ENCODE measurements at regions not wholly inside any gene's neighbourhood (a gene's known extent, or its start where the extent isn't known, plus 50 kb on each side); places are given as distances from the start of the nearest gene placed in this dataset.
"Not testable (repeated sequence)": the region's sequence is repeated elsewhere in the genome, so short reads cannot be mapped to it uniquely, and the experiment has no call there.

DNA sequence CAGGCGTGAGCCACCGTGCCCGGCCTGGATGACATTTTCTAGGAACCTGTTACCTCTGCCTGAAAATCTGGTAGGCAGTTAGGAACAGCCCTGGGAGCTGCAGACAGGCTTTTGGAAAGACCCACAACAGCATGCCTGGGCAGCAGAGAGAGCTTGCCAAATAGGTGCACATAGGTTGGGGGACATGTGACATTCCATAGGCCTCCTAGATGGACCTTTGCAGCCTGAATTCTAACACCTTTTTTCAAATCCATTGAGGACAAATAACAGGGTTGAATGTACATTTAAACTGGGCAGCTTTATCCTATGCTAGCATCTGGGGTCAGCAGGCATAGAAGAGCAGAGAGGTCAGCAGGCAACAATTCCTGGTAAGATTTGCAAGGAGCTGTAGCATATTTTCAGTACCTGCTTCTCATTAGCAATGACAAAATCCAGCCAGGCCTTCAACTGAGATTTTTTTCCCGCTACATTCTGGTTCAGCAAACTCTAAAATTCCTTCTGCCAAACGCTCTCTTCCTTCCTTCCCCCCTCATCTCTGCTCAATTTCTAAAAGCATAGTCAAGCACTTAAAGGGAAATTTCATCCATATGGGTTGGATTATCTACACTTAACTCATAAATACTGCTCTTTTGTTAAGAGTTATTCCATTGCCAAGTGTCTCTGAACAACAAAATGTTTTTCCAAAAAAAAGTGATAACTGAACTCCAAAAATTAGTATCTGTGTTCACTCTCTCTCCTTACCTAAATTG is 75.2 kb downstream of the SOWAHC start:
- DNase-seq (ENCODE audit: low read depth, low spot score) = no peak
- in situ Hi-C loops (cut with HindIII; ENCODE audit: low pct_unique_long_range_greater_than_20kb, low sequenced_read_pairs) = no loop called here

DNA sequence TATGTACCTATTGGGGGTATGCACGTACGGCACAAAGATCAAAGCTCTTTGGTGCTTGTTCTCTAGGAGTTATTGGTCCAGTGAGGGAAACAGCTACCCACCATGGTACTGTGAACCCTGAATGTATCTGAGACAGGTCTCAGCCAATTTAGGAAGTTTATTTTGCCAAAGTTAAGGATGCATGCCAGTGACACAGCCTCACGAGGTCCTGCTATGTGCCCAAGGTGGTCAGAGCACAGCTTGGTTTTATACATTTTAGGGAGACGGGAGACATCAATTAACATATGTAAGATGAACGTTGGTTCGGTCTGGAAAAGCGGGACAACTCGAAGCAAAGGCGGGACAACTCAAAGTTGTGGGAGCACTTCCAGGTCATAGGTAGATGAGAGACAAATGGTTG is 75.8 kb downstream of the SOWAHC start:
- no peak for DNase-seq (ENCODE audit: low read depth, low spot score)
- in situ Hi-C loops (cut with HindIII; ENCODE audit: low pct_unique_long_range_greater_than_20kb, low sequenced_read_pairs) = no loop called here

- no peak for DNase-seq (ENCODE audit: low read depth, low spot score)
Measured at GRCh38 chr2:109690457-109690821, 76.3 kb downstream of the SOWAHC start.

DNA sequence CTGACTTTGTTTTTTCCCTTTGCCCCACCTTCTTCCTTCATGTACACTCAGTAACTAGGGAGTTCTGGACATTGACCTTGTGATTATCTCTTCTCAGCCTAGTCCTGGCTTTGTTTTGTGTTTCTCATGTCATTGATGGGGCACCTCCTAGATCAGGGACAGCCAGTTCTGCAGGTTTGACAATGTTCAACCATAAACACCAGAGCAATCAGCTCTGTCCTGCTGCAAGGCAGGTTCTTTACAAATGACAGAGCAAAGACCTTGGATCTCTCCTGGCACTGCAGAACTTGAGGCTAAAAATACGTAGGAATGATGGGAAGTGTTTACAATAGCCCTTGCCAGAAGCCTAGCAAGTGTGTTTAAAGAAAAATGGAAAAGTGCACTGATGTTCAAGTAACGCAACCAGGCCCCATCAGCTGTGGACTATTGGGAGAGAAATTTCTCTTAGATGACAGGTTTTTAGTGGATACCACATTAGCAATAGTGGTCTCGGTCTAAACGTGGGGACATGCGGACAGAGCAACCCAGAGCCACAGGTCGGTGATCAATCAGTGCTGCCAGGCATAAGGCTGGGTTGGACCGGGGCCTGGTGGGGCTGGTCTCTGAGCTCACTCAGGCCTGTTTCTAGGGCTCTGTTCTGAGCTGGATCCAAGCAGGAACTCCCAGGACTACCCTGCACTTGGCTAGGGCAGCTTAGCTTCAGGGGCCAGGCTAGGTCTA is 76.8 kb downstream of the SOWAHC start:
- in situ Hi-C loops (cut with HindIII; ENCODE audit: low pct_unique_long_range_greater_than_20kb, low sequenced_read_pairs) = no loop called here
- DNase-seq (ENCODE audit: low read depth, low spot score) = no peak

More at GRCh38 chr2:109690457-109690821, 76.3 kb downstream of the SOWAHC start:
- in situ Hi-C loops (cut with HindIII; ENCODE audit: low pct_unique_long_range_greater_than_20kb, low sequenced_read_pairs) = no loop called here

GRCh38 chr2:109692013-109692743 is 78.0 kb downstream of the SOWAHC start:
- DNase-seq (ENCODE audit: low read depth, low spot score) = no peak
- in situ Hi-C loops (cut with HindIII; ENCODE audit: low pct_unique_long_range_greater_than_20kb, low sequenced_read_pairs) = no loop called here

DNA sequence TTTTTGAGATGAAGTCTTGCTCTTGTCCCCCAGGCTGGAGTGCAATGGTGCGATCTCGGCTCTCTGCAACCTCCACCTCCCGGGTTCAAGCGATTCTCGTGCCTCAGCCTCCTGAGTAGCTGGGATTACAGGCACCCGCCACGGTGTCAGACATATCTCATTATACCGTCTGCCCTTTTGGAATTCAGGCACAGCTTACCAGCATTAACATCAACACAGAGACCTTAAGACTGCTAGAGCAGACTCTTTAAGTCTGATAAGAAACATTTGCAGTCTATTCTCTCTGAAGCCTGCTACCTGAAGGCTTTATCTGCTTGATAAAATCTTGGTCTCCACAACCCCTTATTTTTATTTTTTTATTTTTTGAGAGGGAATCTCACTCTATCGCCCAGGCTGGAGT is 78.7 kb downstream of the SOWAHC start:
- DNase-seq (ENCODE audit: low read depth, low spot score); in situ Hi-C loops (cut with HindIII; ENCODE audit: low pct_unique_long_range_greater_than_20kb, low sequenced_read_pairs): not testable (repeated sequence)

DNA sequence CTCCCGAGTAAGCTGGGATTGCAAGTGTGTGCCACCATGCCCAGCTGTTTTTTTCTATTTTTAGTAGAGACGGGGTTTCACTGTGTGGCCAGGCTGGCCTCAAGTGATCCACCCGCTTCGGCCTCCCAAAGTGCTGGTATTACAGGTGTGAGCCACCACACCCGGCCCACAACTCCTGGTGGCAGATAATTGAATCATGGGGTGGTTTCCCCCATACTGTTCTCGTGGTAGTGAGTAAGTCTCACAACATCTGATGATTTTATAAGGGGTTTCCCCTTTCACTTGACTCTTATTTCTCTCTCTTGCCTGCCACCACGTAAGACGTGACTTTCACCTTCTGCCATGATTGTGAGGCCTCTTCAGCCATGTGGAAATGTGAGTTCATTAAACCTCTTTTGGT is 79.1 kb downstream of the SOWAHC start:
- in situ Hi-C loops (cut with HindIII; ENCODE audit: low pct_unique_long_range_greater_than_20kb, low sequenced_read_pairs) = not testable (repeated sequence)

GRCh38 chr2:109694190-109694589 is 80.0 kb downstream of the SOWAHC start:
- in situ Hi-C loops (cut with HindIII; ENCODE audit: low pct_unique_long_range_greater_than_20kb, low sequenced_read_pairs) = no loop called here
- no peak for DNase-seq (ENCODE audit: low read depth, low spot score)

More for the DNA sequence above, 79.1 kb downstream of the SOWAHC start:
- DNase-seq (ENCODE audit: low read depth, low spot score) = not testable (repeated sequence)

DNA sequence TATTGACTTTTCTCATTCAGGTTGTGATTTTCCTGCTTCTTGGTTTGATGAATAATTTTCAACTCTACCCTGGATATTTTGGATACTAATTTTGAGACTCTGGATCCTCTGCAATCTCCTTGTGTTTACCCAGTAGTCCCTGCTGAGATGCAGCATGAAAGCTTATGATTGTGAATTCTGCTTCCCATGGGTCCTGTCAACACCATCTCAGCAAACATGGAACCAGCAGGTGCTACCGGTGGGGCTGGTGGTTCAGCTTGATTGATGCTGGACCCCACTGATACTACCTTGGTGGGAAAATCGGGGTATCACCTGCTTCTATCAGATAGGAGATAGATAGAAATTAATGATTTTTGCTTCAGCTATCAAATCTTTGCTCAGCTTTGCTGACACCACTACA is 81.1 kb downstream of the SOWAHC start:
- no peak for DNase-seq (ENCODE audit: low read depth, low spot score)
- in situ Hi-C loops (cut with HindIII; ENCODE audit: low pct_unique_long_range_greater_than_20kb, low sequenced_read_pairs) = no loop called here

GRCh38 chr2:109699646-109700045 is 85.5 kb downstream of the SOWAHC start:
- in situ Hi-C loops (cut with HindIII; ENCODE audit: low pct_unique_long_range_greater_than_20kb, low sequenced_read_pairs) = no loop called here
- DNase-seq (ENCODE audit: low read depth, low spot score) = no peak

DNA sequence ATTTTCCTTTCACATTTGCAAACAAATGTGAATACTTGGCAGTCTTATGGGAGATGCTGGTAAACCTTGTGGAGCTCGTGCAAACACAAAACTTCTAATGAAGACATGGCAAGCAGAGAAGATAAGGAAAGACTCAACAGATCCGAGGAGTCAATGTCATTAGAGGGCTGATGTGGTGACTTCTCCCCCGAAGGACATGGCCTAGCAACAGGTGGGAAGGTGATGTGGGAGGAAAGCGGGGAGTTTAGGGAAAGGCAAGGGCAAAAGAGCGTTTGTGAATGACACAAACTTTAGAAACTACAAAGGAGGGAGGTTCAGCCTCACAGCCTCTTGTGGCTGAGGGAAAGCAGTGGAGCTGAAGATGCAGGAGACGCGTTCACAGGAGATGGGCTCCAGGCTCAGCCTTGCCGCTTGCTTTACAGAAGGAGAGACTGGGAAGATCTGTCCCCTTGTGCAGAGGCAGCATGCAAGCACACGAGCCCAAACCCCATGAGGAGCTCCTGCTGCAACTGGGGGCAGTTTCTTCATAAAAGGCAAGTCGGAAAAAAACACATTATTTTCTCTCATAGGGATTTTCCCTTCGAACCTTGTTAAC is 86.6 kb downstream of the SOWAHC start:
- DNase-seq (ENCODE audit: low read depth, low spot score) = no peak
- in situ Hi-C loops (cut with HindIII; ENCODE audit: low pct_unique_long_range_greater_than_20kb, low sequenced_read_pairs) = no loop called here

- no peak for DNase-seq (ENCODE audit: low read depth, low spot score)
- in situ Hi-C loops (cut with HindIII; ENCODE audit: low pct_unique_long_range_greater_than_20kb, low sequenced_read_pairs) = no loop called here
Measured at GRCh38 chr2:109701362-109701761, 87.2 kb downstream of the SOWAHC start.

GRCh38 chr2:109702250-109702985 is 88.3 kb downstream of the SOWAHC start:
- DNase-seq (ENCODE audit: low read depth, low spot score) = no peak
- in situ Hi-C loops (cut with HindIII; ENCODE audit: low pct_unique_long_range_greater_than_20kb, low sequenced_read_pairs) = no loop called here

DNA sequence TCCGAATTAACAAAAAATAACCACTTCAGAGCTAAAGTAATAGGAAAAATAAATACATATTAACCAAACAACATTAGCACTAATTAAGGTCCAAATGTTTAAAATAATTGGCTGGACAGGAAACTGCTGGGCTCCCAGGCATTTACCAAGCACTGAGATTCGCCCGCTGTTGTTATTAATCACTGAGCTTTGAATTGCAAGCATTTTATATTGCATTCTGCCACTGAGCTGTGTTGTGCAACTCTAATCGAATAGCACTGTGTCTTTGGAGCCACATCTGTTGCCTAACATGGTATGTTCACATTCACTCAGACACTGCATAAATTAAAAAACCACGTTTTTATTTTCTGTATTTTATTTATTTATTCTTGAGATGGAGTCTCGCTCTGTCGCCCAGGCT is 88.9 kb downstream of the SOWAHC start:
- in situ Hi-C loops (cut with HindIII; ENCODE audit: low pct_unique_long_range_greater_than_20kb, low sequenced_read_pairs) = no loop called here

DNA sequence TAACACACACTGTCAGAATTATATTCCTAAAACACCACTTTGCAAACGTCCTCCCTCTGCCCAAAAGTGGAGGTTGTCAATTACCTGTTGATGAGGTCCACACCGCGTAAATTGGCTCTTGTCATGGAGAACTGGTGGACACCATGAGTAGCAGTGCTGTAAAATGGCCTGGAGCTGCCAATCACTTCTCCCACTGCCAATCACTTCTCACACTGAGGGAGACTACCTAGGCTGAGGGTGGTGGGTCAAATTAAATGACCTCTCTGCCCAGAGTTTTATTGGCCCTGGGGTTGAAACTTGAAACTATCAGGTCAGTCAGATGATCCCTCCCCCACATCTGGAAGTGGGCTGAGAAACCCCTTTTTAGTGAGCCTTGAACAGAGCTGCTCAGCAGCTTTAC is 89.6 kb downstream of the SOWAHC start:
- in situ Hi-C loops (cut with HindIII; ENCODE audit: low pct_unique_long_range_greater_than_20kb, low sequenced_read_pairs) = no loop called here
- no peak for DNase-seq (ENCODE audit: low read depth, low spot score)

More for the DNA sequence above, 88.9 kb downstream of the SOWAHC start:
- no peak for DNase-seq (ENCODE audit: low read depth, low spot score)

DNA sequence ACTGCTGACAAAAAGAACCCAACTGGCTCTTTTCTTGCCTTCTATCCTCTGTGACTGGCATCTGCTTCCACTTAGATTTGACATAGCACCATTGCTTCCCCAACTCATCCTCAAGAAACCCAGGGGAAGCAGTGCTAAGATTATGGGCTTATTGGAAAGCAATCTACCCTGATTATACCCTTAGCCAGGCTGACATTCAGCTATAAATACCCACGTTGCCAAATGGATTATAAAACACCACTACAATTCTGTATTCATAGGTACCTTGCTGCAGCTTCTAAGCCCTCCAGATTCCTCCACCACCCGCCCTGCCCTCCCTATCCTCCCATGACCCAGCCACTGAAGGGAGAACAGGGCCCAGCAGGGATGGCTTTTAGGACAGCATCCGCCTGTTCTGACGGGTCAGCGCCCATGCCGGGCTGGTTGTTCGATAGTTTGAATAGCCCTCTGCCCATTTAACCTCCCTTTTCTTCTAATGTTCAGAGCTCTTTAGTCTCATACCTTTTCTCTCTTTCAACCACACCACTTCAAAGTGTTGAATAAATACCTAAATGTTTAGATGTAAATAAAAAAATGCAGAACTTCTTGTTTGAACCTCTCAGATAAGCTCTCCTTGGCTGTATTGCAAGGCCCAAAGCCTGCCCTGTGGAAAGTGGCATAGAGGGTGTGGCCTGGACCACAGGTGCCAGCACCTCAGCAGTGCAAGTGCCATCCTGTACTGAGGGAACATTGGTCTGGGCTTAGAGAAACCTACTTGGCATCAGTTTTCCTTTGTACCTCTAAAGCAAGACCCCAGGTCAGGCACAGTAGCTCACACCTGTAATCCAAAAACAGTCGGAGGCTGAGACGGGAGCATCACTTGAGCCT is 86.6 kb upstream of the RGPD5 start:
- DNase-seq (ENCODE audit: low read depth, low spot score) = no peak
- in situ Hi-C loops (cut with HindIII; ENCODE audit: low pct_unique_long_range_greater_than_20kb, low sequenced_read_pairs) = no loop called here
